Fibroblast of skin of left quadriceps (primary cell): ENCODE measurements at regions not wholly inside any gene's neighbourhood (a gene's known extent, or its start where the extent isn't known, plus 50 kb on each side); places are given as distances from the start of the nearest gene placed in this dataset.
"Not testable (repeated sequence)": the region's sequence is repeated elsewhere in the genome, so short reads cannot be mapped to it uniquely, and the experiment has no call there.

Experiments used
- DNase-seq, 2 experiments: peaks; one replicate each; pipeline ENCODE4 v3.0.0-alpha.2; 2013; ENCODE audit warnings: low read depth in 2 of 2

DNA sequence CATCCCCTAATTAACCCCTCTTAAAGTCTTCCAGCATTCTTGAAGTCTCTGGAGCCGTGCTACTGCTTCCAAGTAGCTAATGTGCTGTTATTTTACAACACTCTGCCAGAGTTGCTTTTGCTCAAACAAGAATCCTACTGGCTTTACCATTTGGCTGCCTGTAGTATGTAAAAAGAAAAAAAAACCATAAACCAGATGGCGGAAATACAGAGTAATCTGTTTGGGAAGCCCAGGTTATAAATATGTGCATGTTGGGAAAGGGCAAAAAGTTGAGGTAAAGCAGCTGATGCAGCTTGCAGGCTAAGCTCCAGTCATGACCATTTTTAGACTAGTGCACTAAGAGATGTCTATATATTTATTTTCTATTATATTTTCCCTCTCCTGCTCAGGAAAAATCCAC lies 313.2 kb upstream of the ETAA1 start:
- no peak for DNase-seq

- DNase-seq: no peak
Observed at GRCh38 chr2:67085146-67085545, 312.0 kb upstream of the ETAA1 start.

DNA sequence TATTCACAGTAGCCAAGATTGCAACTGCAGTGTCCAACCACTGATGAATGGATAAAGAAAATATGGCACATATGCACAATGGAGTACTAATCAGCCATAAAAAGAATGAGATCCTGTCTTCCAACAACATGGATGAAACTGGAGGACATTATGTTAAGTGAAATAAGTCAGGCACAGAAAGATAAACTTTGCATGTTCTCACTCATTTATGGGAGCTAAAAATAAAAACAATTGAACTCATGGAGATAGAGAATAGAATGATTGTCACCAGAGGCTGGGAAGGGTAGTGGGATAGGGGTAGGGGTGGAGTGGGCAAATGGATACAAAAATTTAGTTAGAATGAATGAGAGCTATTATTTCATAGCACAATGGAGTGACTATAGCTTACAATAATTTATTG lies 305.5 kb upstream of the ETAA1 start:
- DNase-seq: no peak

DNA sequence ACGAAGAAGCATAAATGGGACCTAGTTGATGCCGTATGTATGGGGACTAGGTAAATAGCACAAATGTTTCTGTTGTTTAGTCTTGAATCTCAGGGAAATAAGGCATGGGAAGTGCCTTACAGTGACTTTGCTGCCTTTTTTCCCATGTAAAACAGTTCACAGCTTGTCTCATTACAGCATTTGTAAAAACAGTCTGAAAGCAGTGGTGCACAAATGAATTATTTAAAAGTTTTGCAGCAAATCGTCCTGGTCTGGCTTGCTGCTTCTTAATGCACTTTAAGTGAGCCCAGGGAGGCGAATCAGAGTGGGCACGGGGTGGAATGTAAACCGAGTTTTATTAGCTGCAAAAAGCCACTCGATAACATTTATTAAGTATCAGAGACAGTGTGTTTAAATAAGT lies 302.0 kb upstream of the ETAA1 start:
- no peak for DNase-seq

- no peak for DNase-seq
Observed at GRCh38 chr2:67096886-67097285, 300.2 kb upstream of the ETAA1 start.

DNA sequence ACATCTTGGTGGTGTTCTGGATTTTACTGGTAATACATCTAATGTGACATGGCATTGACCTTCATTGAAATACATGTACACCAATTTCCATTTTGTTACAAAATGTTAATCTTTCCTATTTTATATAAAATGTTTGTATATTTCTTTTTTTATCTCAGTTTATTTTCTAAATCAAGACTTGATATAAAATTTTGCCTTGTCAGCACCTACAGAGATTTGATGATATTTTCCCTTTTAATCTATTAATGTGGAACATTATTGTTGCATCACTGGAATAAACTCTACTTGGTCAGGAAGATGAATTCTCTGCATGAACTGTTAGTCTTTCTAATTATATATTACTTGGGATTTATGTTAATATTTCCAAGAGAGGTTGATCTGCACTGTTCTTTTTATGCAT lies 294.0 kb upstream of the ETAA1 start:
- no peak for DNase-seq

DNA sequence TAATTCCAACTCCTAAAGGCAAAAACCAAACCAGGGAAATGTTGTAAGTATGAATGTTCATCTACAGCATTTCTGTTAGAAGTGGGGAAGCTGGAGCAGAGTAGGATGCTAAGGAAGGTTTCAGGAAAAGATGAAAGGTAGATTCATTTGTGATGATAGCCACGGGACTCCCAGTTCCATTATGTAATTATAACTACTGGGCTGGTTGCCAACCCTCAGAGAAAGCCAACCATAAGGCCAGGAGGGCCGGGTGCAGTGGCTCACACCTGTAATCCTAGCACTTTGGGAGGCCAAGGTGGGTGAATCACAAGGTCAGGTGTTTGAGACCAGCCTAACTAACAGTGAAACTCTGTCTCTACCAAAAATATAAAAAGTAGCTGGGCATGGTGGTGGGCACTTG lies 288.9 kb upstream of the ETAA1 start:
- no peak for DNase-seq

- no peak for DNase-seq
Observed at GRCh38 chr2:67124531-67124930, 272.6 kb upstream of the ETAA1 start.

DNA sequence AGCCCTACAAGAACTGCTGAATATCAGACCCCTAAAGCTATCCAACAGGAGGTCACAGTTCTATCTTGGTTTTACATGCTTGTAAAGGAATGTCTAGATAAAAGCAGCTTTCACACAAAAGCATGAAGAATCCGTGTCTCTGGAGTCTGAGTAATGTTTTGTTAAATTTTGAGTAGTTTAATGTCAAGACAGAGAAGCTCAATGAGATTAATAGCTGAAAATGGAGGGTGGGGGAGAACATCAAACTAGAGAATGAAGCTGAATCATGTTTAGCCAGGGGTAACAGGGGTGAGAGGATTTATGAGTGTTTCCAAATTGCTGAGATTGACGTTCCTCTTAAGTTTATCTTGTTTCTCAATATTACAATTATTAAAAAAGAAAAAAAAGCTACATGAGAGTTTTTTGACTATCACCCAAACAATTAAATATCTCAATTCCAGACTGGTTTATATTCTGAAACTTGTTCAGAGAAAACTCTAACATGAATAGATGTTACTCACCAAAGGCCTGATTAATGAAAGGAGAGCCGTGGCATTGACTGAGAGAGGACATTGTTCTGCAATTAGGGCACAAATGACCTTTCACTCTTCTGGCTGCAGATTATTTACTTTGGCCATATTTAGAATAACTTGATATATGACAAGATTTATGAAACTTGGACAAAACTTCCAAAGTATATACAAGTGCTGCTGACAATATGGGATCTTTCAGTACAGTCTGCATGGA lies 266.4 kb upstream of the ETAA1 start:
- peak in 1 of 2 experiments; percentile 15 for DNase-seq

DNA sequence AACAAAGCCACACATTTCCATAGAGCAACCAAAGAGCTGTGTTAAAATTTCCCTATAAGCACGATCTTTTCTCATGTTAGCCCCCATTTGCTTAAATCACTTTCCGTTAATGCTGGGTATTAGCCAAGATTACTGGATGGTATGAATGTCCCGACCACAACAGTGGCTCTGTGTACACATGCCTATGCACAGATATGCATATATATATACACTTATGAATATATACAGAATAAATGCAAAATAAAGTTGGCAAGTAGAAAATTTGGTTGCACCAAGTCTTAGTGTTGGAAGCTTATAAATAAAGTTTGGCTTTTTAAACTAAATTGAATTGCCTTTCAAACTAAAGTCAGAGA lies 265.9 kb upstream of the ETAA1 start:
- no peak for DNase-seq

GRCh38 chr2:67132441-67132940 lies 264.6 kb upstream of the ETAA1 start:
- DNase-seq: not testable (repeated sequence)

DNA sequence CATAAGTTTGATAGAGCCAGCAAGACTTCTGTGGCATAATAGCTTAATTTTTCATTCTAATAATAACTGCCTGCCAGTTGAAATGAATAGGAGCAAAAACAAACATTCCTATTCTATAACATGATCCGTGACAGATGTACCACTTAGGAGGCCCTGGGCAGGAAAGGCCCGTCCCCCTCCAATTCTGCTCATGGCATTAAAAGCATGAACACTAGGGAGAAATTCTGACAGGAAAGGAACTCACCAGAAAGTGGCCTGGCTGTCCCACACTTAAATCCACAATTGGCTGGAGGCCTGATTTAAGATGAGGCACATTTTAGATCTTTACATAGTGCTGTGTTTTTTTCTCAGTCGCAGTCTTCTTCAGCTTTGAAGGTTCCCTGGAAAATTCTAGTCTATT lies 261.9 kb upstream of the ETAA1 start:
- no peak for DNase-seq

DNA sequence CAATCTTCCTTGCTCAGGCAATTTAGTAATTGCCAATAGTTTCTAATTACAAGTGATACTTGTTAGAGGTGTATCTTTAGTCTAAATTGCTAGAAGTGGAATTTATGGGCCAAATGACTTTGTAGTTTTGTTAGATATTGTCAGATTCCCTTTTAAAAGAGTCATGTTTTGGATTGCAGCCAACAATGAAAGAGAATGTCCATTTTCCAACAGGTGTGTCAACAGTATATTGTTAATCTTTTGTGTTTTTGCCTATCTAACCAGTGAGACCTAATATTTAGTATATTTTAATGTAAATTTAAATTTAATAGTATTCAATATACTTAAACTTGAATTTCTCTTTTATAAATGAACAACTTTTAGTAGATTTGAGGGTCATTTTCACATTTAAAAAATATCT lies 259.4 kb upstream of the ETAA1 start:
- no peak for DNase-seq

DNA sequence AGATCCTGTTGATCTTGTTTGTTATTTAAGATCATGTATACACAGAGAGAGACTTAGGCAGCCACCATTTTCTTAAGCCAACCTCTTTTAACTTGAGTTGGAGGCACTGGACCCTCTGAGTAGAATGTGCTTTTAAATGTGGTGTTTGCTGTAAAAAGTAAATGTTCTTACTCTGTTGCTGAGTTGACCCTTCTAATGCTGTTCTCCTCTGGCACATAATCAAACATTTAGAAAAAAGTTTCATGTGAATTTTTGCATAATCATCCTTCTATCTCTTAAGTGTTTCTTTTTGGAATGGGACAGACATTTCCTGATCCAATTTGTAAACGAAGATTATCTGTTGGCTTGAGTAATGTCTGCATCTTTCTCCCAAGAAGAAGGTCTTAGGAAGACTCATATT lies 255.1 kb upstream of the ETAA1 start:
- DNase-seq: no peak

- no peak for DNase-seq
Observed at GRCh38 chr2:67142741-67143140, 254.4 kb upstream of the ETAA1 start.

DNA sequence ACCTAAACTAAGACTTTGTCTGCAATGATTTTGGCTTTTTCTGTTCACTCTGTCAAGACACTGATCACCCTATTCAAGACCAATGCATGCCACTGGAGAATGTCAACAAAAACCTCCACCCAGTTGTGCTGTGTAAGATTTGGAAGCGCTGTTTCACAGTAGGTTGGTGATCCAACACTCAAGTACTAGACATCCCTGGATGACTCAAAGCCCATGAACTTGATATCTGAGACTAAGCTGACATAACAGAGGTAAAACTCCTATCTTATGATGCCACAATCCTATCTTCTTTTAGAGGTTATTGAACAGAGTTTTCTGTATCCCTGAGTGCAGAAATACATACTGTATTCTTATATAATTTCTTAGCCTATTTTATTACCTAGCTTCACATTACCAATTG lies 251.3 kb upstream of the ETAA1 start:
- no peak for DNase-seq

DNA sequence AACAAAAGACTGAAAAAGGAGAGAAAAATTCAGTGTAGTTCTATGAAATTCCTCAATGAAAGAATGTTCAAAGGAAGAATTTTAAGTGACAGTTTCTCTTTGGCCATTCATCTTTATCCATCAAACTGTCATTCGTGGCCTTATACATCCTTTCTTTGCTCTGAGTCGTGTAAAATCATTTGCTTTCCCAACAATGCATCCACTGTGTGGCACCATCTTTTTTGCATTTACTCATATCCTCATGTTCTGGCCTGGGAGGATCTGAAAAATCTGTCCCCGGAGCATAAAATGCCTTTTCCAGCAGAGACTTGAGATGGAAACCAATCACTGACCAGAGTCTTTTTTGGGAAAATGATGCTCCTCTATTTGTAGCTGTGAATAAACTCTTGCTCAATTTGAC lies 240.3 kb upstream of the ETAA1 start:
- DNase-seq: no peak

DNA sequence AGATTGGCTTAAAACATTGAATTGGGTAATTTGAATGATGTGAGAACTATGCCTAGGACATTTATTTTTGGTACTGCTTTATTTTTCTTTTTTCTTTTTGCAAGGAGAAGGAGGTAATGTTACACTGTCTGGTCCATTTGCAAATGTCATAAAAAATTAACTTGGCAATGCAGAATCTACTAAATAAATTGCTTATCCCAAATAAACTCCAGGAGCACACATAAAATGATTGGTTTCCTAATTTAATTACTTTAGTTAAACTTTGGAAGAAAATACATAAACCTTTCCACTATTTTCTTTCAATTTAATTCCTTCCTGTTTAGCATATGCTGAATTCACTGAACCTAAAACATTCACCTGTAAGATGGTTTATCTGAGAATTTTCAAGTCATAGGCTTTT lies 238.4 kb upstream of the ETAA1 start:
- no peak for DNase-seq

DNA sequence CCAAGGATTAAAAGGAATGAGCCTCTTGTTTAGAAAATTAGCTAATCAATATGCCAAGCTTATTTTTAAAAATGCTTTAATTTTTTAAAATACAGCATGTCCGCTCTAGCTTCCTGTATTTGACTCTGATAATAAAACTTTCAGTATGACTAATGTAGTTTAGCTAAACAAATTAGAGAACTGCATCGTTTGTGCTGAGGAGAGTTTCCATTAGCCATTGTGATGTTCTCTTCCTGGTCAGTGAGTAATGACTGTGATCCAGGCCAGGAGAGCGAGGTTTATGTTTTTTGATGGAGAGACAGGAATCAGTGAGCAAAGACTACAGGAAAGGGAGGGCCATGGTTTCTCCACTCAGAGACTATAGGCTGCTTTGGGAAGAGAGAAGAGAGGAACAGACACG lies 237.2 kb upstream of the ETAA1 start:
- DNase-seq: no peak

- DNase-seq: no peak
Observed at GRCh38 chr2:67164771-67165522, 232.2 kb upstream of the ETAA1 start.

DNA sequence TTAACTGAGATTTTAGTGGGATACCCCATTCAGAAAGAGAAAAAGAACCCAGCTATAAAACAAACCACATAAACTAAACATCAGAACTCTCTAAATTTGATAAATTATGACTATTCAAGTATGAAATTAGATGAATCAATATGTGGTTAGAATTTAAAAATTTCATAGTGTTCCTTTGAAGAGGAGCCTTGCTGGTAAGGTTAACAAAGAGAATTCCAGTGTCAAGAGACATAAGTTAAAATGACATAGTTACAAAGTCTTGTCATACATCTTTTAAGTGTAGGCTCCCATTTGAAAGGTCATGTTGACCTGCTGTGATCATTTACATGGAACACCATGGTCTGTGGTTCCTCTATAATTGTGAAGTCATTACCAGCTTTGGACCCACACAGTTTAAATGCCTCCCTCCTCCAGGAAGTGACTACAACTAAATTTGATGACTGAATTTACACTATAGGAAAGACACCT lies 231.6 kb upstream of the ETAA1 start:
- DNase-seq: no peak

- DNase-seq: not testable (repeated sequence)
Observed at GRCh38 chr2:67166511-67166910, 230.6 kb upstream of the ETAA1 start.

GRCh38 chr2:67169417-67170140 lies 227.6 kb upstream of the ETAA1 start:
- peak; percentile 57 to 62 for DNase-seq
